ENCODE measurements at regions not wholly inside any gene's neighbourhood (a gene's known extent, or its start where the extent isn't known, plus 50 kb on each side); places are given as distances from the start of the nearest gene placed in this dataset.

DNA sequence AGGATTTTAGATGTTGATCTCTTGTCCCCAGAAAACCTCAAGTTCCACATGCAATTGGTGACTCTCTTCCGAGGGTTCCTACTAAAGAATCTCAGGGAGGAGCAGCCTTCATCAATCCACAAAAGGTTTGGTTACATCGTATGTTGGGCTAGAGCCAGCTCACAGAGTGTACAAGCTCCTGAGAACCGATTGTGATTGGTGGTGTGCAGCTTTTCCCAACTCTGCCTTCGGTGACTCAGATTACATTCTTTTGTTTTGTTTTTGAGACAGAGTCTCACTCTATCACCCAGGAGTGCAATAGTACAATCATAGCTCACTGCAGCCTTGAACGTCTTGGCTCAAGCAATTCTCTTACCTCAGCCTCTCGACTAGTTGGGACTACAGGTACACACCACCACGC is 172.4 kb downstream of the PMP22 start:
- Histone ChIP-seq H3K4me3 (no peak overlapping the region), H3K9me2 (replicated peaks; ENCODE audit: insufficient read depth) (no peaks in the 10 kb centered on the region), H4K20me1 (ENCODE audit: insufficient read depth, poor library complexity, severe bottlenecking) (no peaks in the 10 kb centered on the region), H2AFZ (no peak overlapping the region), H3K4me2 (no peak overlapping the region), H3K36me3 (replicated peaks; ENCODE audit: insufficient read depth, low read depth) (no peaks in the 10 kb centered on the region), H3K79me2 (no peaks in the 10 kb centered on the region), H3K4me1 (ENCODE audit: insufficient read depth) (no peaks in the 10 kb centered on the region), H3K27me3 (no peaks in the 10 kb centered on the region), H3K9me3 (ENCODE audit: low read depth) (no peaks in the 10 kb centered on the region), H3K27ac (no peak overlapping the region)
- TF ChIP-seq EZH2phosphoT487 (IDR thresholded peaks at IDR 0.05; ENCODE audit: low read depth, severe bottlenecking, unreplicated experiment) = no peak
- no peak for TF ChIP-seq EZH2 (IDR thresholded peaks at IDR 0.05; ENCODE audit: borderline replicate concordance)
- TF ChIP-seq, protein P1, sequence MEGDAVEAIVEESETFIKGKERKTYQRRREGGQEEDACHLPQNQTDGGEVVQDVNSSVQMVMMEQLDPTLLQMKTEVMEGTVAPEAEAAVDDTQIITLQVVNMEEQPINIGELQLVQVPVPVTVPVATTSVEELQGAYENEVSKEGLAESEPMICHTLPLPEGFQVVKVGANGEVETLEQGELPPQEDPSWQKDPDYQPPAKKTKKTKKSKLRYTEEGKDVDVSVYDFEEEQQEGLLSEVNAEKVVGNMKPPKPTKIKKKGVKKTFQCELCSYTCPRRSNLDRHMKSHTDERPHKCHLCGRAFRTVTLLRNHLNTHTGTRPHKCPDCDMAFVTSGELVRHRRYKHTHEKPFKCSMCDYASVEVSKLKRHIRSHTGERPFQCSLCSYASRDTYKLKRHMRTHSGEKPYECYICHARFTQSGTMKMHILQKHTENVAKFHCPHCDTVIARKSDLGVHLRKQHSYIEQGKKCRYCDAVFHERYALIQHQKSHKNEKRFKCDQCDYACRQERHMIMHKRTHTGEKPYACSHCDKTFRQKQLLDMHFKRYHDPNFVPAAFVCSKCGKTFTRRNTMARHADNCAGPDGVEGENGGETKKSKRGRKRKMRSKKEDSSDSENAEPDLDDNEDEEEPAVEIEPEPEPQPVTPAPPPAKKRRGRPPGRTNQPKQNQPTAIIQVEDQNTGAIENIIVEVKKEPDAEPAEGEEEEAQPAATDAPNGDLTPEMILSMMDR (IDR thresholded peaks at IDR 0.05; ENCODE audit: poor library complexity) = no peak
- DNase-seq (ENCODE audit: low spot score) = no peak
- WGBS (ENCODE audit: low lambda C conversion rate, missing lambda C conversion rate) = 68% methylated on average over 7 of the region's 7 CpGs

DNA sequence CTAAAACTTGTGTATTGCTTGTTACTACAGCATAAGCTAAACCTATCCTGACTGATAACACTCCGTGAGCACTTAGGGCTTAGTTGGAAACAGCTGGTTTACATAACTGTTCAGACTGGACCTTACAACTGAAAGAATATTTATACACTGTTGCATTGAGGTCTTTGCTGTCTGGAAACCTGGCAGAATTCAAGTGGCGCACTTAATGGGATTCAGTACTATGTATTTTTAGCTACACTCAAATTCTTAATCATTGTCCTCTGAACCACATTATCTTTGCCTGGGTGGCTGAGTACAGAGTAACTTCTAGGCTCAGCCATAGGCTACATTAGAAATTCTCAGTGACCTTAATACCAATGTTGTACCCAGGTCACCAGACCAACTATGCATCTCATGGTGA is 172.9 kb downstream of the PMP22 start:
- DNase-seq (ENCODE audit: low spot score) = no peak
- 75% methylated on average over 2 of the region's 2 CpGs for WGBS (ENCODE audit: low lambda C conversion rate, missing lambda C conversion rate)
- no peak overlapping the region for H3K4me2 ChIP-seq
- no peaks in the 10 kb centered on the region for H3K4me1 ChIP-seq (ENCODE audit: insufficient read depth)
- H3K36me3 ChIP-seq (replicated peaks; ENCODE audit: insufficient read depth, low read depth) = no peaks in the 10 kb centered on the region
- no peak overlapping the region for H3K27ac ChIP-seq
- H3K27me3 ChIP-seq = no peaks in the 10 kb centered on the region
- TF ChIP-seq EZH2 (IDR thresholded peaks at IDR 0.05; ENCODE audit: borderline replicate concordance) (no peak), EZH2phosphoT487 (IDR thresholded peaks at IDR 0.05; ENCODE audit: low read depth, severe bottlenecking, unreplicated experiment) (no peak)
- TF ChIP-seq, protein P1 (IDR thresholded peaks at IDR 0.05; ENCODE audit: poor library complexity) = no peak
- H3K79me2 ChIP-seq = no peaks in the 10 kb centered on the region
- H4K20me1 ChIP-seq (ENCODE audit: insufficient read depth, poor library complexity, severe bottlenecking) = no peaks in the 10 kb centered on the region
- no peak overlapping the region for H3K4me3 ChIP-seq
- H3K9me2 ChIP-seq (replicated peaks; ENCODE audit: insufficient read depth) = no peaks in the 10 kb centered on the region
- no peak overlapping the region for H2AFZ ChIP-seq
- H3K9me3 ChIP-seq (ENCODE audit: low read depth) = no peaks in the 10 kb centered on the region

DNA sequence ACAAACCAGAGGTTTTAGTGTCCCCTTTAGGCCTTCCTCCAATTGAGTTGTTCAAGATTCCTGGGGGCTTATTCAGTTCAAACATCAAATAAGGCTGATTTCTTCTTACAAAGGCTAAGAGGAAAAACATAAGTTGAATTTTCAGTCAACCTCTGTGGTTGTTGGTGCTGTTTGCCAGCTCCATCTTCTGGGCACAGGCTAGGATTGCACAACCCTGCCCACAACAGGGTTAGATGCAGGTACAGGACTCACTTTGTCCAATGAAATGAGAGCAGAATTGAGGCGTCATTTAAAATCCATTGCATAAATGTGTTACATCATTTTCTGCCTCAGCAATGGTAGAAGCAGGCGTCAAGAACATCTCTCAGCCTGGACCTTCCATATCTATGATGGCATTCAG is 173.3 kb downstream of the PMP22 start:
- WGBS (ENCODE audit: low lambda C conversion rate, missing lambda C conversion rate) = 78% methylated on average over 2 of the region's 2 CpGs
- Histone ChIP-seq H3K27me3 (peaks cover under 1% of the 10 kb centered on the region), H3K4me2 (no peak overlapping the region), H3K9me3 (ENCODE audit: low read depth) (no peaks in the 10 kb centered on the region), H3K27ac (no peak overlapping the region), H3K9me2 (replicated peaks; ENCODE audit: insufficient read depth) (no peaks in the 10 kb centered on the region), H3K36me3 (replicated peaks; ENCODE audit: insufficient read depth, low read depth) (no peaks in the 10 kb centered on the region), H2AFZ (no peak overlapping the region), H4K20me1 (ENCODE audit: insufficient read depth, poor library complexity, severe bottlenecking) (no peaks in the 10 kb centered on the region), H3K79me2 (no peaks in the 10 kb centered on the region), H3K4me3 (no peak overlapping the region), H3K4me1 (ENCODE audit: insufficient read depth) (no peaks in the 10 kb centered on the region)
- TF ChIP-seq EZH2 (IDR thresholded peaks at IDR 0.05; ENCODE audit: borderline replicate concordance) = no peak
- TF ChIP-seq, protein P1 (IDR thresholded peaks at IDR 0.05; ENCODE audit: poor library complexity) = peak; percentile 18
- no peak for DNase-seq (ENCODE audit: low spot score)

DNA sequence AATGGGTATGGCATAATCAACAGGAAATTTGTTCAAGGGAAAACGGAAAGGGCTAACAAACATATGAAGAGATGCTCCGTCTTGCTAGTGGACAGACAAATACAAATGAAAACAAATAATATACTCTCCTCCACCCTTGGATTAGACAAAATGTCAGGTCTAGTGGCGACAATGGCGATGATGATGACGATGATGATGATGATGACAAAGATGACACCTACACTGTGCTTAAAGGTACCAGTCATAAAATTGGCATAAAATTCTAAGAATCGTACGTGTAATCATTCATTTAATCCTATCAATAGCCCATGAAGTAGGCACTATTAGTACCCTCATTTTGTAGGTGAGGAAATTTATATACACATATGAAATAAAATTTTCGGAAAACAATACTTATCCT is 174.6 kb downstream of the PMP22 start:
- Histone ChIP-seq H4K20me1 (ENCODE audit: insufficient read depth, poor library complexity, severe bottlenecking) (no peaks in the 10 kb centered on the region), H3K27me3 (peaks cover 6% of the 10 kb centered on the region), H3K79me2 (no peaks in the 10 kb centered on the region), H3K9me2 (replicated peaks; ENCODE audit: insufficient read depth) (no peaks in the 10 kb centered on the region), H3K36me3 (replicated peaks; ENCODE audit: insufficient read depth, low read depth) (no peaks in the 10 kb centered on the region), H3K9me3 (ENCODE audit: low read depth) (no peaks in the 10 kb centered on the region), H3K4me3 (no peak overlapping the region), H3K4me2 (no peak overlapping the region), H2AFZ (no peak overlapping the region), H3K4me1 (ENCODE audit: insufficient read depth) (no peaks in the 10 kb centered on the region), H3K27ac (no peak overlapping the region)
- TF ChIP-seq EZH2 (IDR thresholded peaks at IDR 0.05; ENCODE audit: borderline replicate concordance) = no peak
- TF ChIP-seq, protein P1 (IDR thresholded peaks at IDR 0.05; ENCODE audit: poor library complexity) = no peak
- TF ChIP-seq EZH2phosphoT487 (IDR thresholded peaks at IDR 0.05; ENCODE audit: low read depth, severe bottlenecking, unreplicated experiment) = no peak
- WGBS (ENCODE audit: low lambda C conversion rate, missing lambda C conversion rate) = 95% methylated on average over 8 of the region's 8 CpGs
- DNase-seq (ENCODE audit: low spot score) = no peak

All from hepatocyte (in vitro differentiated cells).